ENCODE measurements at regions not wholly inside any gene's neighbourhood (a gene's known extent, or its start where the extent isn't known, plus 50 kb on each side); places are given as distances from the start of the nearest gene placed in this dataset.

GRCh38 chr12:124114316-124114715, 141.3 kb downstream of the ZNF664 start:
- no peak for FAIRE-seq
- H3K9me1 ChIP-seq (ENCODE audit: control insufficient read depth, extremely low read depth, insufficient read depth, low read length) = no peaks in the 10 kb centered on the region
- no peaks in the 10 kb centered on the region for H3K4me1 ChIP-seq (ENCODE audit: control insufficient read depth, extremely low read depth, insufficient read depth, low read length)
- no peaks in the 10 kb centered on the region for H3K79me2 ChIP-seq (ENCODE audit: control insufficient read depth, insufficient read depth, low read length)
- no peak overlapping the region for H3K9ac ChIP-seq (ENCODE audit: control insufficient read depth, extremely low read depth, insufficient read depth, low read length)
- H3K9me3 ChIP-seq (ENCODE audit: control insufficient read depth, low read depth, low read length) = no peaks in the 10 kb centered on the region
- no peak for TF ChIP-seq EZH2 (IDR thresholded peaks at IDR 0.05; ENCODE audit: low read length)
- TF ChIP-seq CTCF (optimal IDR thresholded peaks at IDR 0.05 in 1 of 3, IDR thresholded peaks at IDR 0.05 in 1 of 3, conservative IDR thresholded peaks at IDR 0.05 in 1 of 3; ENCODE audit: extremely low read depth in 1 of 3, insufficient read depth in 2 of 3, low read length in 3 of 3) = no peak
- no peak overlapping the region for H3K4me2 ChIP-seq (ENCODE audit: control insufficient read depth, extremely low read depth, insufficient read depth, low read depth, low read length)
- no peak overlapping the region for H2AFZ ChIP-seq (ENCODE audit: control insufficient read depth, low read length)
- DNase-seq (ENCODE audit: low read depth, low spot score) = no peak
- no peak overlapping the region for H3K4me3 ChIP-seq (ENCODE audit: control insufficient read depth in 2 of 3, extremely low read depth in 1 of 3, insufficient read depth in 2 of 3, low read depth in 1 of 3, low read length in 3 of 3)
- no peaks in the 10 kb centered on the region for H4K20me1 ChIP-seq (ENCODE audit: control insufficient read depth, extremely low read depth, insufficient read depth, low read length)
- no peaks in the 10 kb centered on the region for H3K36me3 ChIP-seq (ENCODE audit: control insufficient read depth in 2 of 2, extremely low read depth in 1 of 2, insufficient read depth in 2 of 2, low read length in 2 of 2)
- peaks cover 3% of the 10 kb centered on the region for H3K27me3 ChIP-seq (ENCODE audit: control insufficient read depth, extremely low read depth, insufficient read depth, low read length)
- H3K27ac ChIP-seq (ENCODE audit: control insufficient read depth, insufficient read depth, low read length) = no peak overlapping the region
- dilution Hi-C loops (cut with MboI; ENCODE audit: extremely low pct_ligation_motif_present, low sequenced_read_pairs) = no loop called here

- Histone ChIP-seq H3K9me1 (ENCODE audit: control insufficient read depth, extremely low read depth, insufficient read depth, low read length) (no peaks in the 10 kb centered on the region), H3K4me3 (ENCODE audit: control insufficient read depth in 2 of 3, extremely low read depth in 1 of 3, insufficient read depth in 2 of 3, low read depth in 1 of 3, low read length in 3 of 3) (no peak overlapping the region), H3K27me3 (ENCODE audit: control insufficient read depth, extremely low read depth, insufficient read depth, low read length) (peaks cover 3% of the 10 kb centered on the region), H3K4me1 (ENCODE audit: control insufficient read depth, extremely low read depth, insufficient read depth, low read length) (no peaks in the 10 kb centered on the region), H3K79me2 (ENCODE audit: control insufficient read depth, insufficient read depth, low read length) (no peaks in the 10 kb centered on the region), H3K9me3 (ENCODE audit: control insufficient read depth, low read depth, low read length) (no peaks in the 10 kb centered on the region), H4K20me1 (ENCODE audit: control insufficient read depth, extremely low read depth, insufficient read depth, low read length) (no peaks in the 10 kb centered on the region), H2AFZ (ENCODE audit: control insufficient read depth, low read length) (no peak overlapping the region), H3K36me3 (ENCODE audit: control insufficient read depth in 2 of 2, extremely low read depth in 1 of 2, insufficient read depth in 2 of 2, low read length in 2 of 2) (no peaks in the 10 kb centered on the region), H3K9ac (ENCODE audit: control insufficient read depth, extremely low read depth, insufficient read depth, low read length) (no peak overlapping the region), H3K27ac (ENCODE audit: control insufficient read depth, insufficient read depth, low read length) (no peak overlapping the region), H3K4me2 (ENCODE audit: control insufficient read depth, extremely low read depth, insufficient read depth, low read depth, low read length) (no peak overlapping the region)
- TF ChIP-seq CTCF (optimal IDR thresholded peaks at IDR 0.05 in 1 of 3, IDR thresholded peaks at IDR 0.05 in 1 of 3, conservative IDR thresholded peaks at IDR 0.05 in 1 of 3; ENCODE audit: extremely low read depth in 1 of 3, insufficient read depth in 2 of 3, low read length in 3 of 3) = no peak
- TF ChIP-seq EZH2 (IDR thresholded peaks at IDR 0.05; ENCODE audit: low read length) = no peak
- dilution Hi-C loops (cut with MboI; ENCODE audit: extremely low pct_ligation_motif_present, low sequenced_read_pairs) = no loop called here
- DNase-seq (ENCODE audit: low read depth, low spot score) (no peak), FAIRE-seq (no peak)
These were observed 142.5 kb downstream of the ZNF664 start for GRCh38 chr12:124115496-124115895.

Measured in keratinocyte (primary cell).